Tibial nerve (tissue), 3 donors: ENCODE measurements at regions not wholly inside any gene's neighbourhood (a gene's known extent, or its start where the extent isn't known, plus 50 kb on each side); places are given as distances from the start of the nearest gene placed in this dataset.

ENCODE experiments used
- CTCF ChIP-seq, 5 experiments: fragments of 200-600 bp in 3 of 5; fragments of 450-650 bp in 2 of 5; sonication (generic) in 3 of 5; IDR thresholded peaks; one replicate each; pipeline ENCODE4 v1.5.1; 2016 to 2019; ENCODE audit warnings: antibody characterized with exemption in 5 of 5, mild to moderate bottlenecking in 3 of 5, moderate library complexity in 2 of 5
- POLR2A ChIP-seq, 2 donors: fragments of 450-650 bp; IDR thresholded peaks; one replicate each; pipeline ENCODE4 v1.6.1; 2017; ENCODE audit warnings: antibody characterized with exemption in 2 of 2, mild to moderate bottlenecking in 2 of 2, moderate library complexity in 2 of 2

- TF ChIP-seq CTCF (IDR thresholded peaks at IDR 0.05) = no peak
- no peak for TF ChIP-seq POLR2A (IDR thresholded peaks at IDR 0.05)
Measured at GRCh38 chr2:16155366-16155765, 215.0 kb downstream of the MYCN start.
